ENCODE measurements at regions not wholly inside any gene's neighbourhood (a gene's known extent, or its start where the extent isn't known, plus 50 kb on each side); places are given as distances from the start of the nearest gene placed in this dataset.
"Not testable (repeated sequence)": the region's sequence is repeated elsewhere in the genome, so short reads cannot be mapped to it uniquely, and the experiment has no call there.

- peak; percentile 84 for DNase-seq (ENCODE audit: low read depth)
Observed at GRCh38 chr11:13169709-13170108, 107.9 kb upstream of the BMAL1 start.

GRCh38 chr11:13174090-13174489, 103.5 kb upstream of the BMAL1 start:
- no peak for DNase-seq (ENCODE audit: low read depth)

- no peak for DNase-seq (ENCODE audit: low read depth)
Observed at GRCh38 chr11:13183094-13183825, 94.3 kb upstream of the BMAL1 start.

GRCh38 chr11:13183826-13184196, 93.8 kb upstream of the BMAL1 start:
- DNase-seq (ENCODE audit: low read depth): no peak

GRCh38 chr11:13184295-13184794, 93.2 kb upstream of the BMAL1 start:
- DNase-seq (ENCODE audit: low read depth): no peak

- DNase-seq (ENCODE audit: low read depth): no peak
Observed at GRCh38 chr11:13188179-13188578, 89.4 kb upstream of the BMAL1 start.

- no peak for DNase-seq (ENCODE audit: low read depth)
Observed at GRCh38 chr11:13189561-13190426, 87.8 kb upstream of the BMAL1 start.

- no peak for DNase-seq (ENCODE audit: low read depth)
Observed at GRCh38 chr11:13193613-13194012, 84.0 kb upstream of the BMAL1 start.

GRCh38 chr11:13197374-13197773, 80.2 kb upstream of the BMAL1 start:
- DNase-seq (ENCODE audit: low read depth): not testable (repeated sequence)

- DNase-seq (ENCODE audit: low read depth): no peak
Observed at GRCh38 chr11:13205486-13205885, 72.1 kb upstream of the BMAL1 start.

GRCh38 chr11:13206086-13206640, 71.4 kb upstream of the BMAL1 start:
- DNase-seq (ENCODE audit: low read depth): no peak

- no peak for DNase-seq (ENCODE audit: low read depth)
Observed at GRCh38 chr11:13207270-13207664, 70.3 kb upstream of the BMAL1 start.

GRCh38 chr11:13207665-13208594, 69.7 kb upstream of the BMAL1 start:
- DNase-seq (ENCODE audit: low read depth): peak; percentile 79

- no peak for DNase-seq (ENCODE audit: low read depth)
Observed at GRCh38 chr11:13208921-13209320, 68.7 kb upstream of the BMAL1 start.

- DNase-seq (ENCODE audit: low read depth): no peak
Observed at GRCh38 chr11:13209379-13209778, 68.2 kb upstream of the BMAL1 start.

- DNase-seq (ENCODE audit: low read depth): peak; percentile 66
Observed at GRCh38 chr11:13210424-13210823, 67.2 kb upstream of the BMAL1 start.

- no peak for DNase-seq (ENCODE audit: low read depth)
Observed at GRCh38 chr11:13214276-13214675, 63.3 kb upstream of the BMAL1 start.

- DNase-seq (ENCODE audit: low read depth): peak; percentile 21
Observed at GRCh38 chr11:13215149-13215548, 62.4 kb upstream of the BMAL1 start.

GRCh38 chr11:13216019-13216710, 61.4 kb upstream of the BMAL1 start:
- DNase-seq (ENCODE audit: low read depth): peak; percentile 83

- no peak for DNase-seq (ENCODE audit: low read depth)
Observed at GRCh38 chr11:13216711-13217075, 60.9 kb upstream of the BMAL1 start.

- DNase-seq (ENCODE audit: low read depth): not testable (repeated sequence)
Observed at GRCh38 chr11:13218685-13219084, 58.9 kb upstream of the BMAL1 start.
